Kidney (tissue), 13 donors: ENCODE measurements at regions not wholly inside any gene's neighbourhood (a gene's known extent, or its start where the extent isn't known, plus 50 kb on each side); places are given as distances from the start of the nearest gene placed in this dataset.

Experiments
- DNase-seq, 5 donors: peaks; one replicate each; pipeline ENCODE4 v3.0.0-alpha.2; 2013 to 2020
- FAIRE-seq: peaks from 2 replicates; lab custom pipeline; 2012; peaks lifted over from hg19 to GRCh38; lab: Jason Lieb, UNC
- H3K27ac ChIP-seq, 2 donors: one replicate each; pipeline ENCODE4 v1.7.0; 2013; ENCODE audit warnings: low read depth in 2 of 2, low read length in 2 of 2, inconsistent platforms in 1 of 2
- H3K27me3 ChIP-seq: one replicate; pipeline ENCODE4 v1.7.1; 2013; ENCODE audit warnings: low read length, inconsistent platforms; ENCODE audit not compliant: control insufficient read depth, insufficient read depth
- H3K36me3 ChIP-seq, 3 donors: one replicate each; pipeline versions ENCODE4 v1.7.0 to v1.7.1; 2013; ENCODE audit warnings: low read length in 3 of 3, control low read depth in 1 of 3, inconsistent platforms in 1 of 3; ENCODE audit not compliant: insufficient read depth in 3 of 3, control insufficient read depth in 2 of 3
- H3K4me1 ChIP-seq, 3 donors: one replicate each; pipeline versions ENCODE4 v1.7.0 to v1.7.1; 2013; ENCODE audit warnings: low read length in 3 of 3, inconsistent platforms in 1 of 3, low read depth in 1 of 3; ENCODE audit not compliant: control insufficient read depth in 2 of 3, insufficient read depth in 2 of 3
- H3K4me3 ChIP-seq, 3 donors: one replicate each; pipeline versions ENCODE4 v1.7.0 to v1.8.1; 2013; ENCODE audit warnings: low read length in 3 of 3, control low read depth in 1 of 3, inconsistent platforms in 1 of 3
- H3K9ac ChIP-seq, 3 donors: one replicate each; pipeline versions ENCODE4 v1.7.0 to v1.7.1; 2013; ENCODE audit warnings: low read length in 3 of 3, control low read depth in 1 of 3, inconsistent platforms in 1 of 3
- H3K9me3 ChIP-seq, 3 donors: one replicate each; pipeline versions ENCODE4 v1.7.0 to v1.7.1; 2013; ENCODE audit warnings: low read length in 3 of 3, control low read depth in 1 of 3, inconsistent platforms in 1 of 3; ENCODE audit not compliant: control insufficient read depth in 2 of 3, insufficient read depth in 1 of 3
- CTCF ChIP-seq: IDR thresholded peaks from 3 replicates; pipeline ENCODE4 v1.5.1; 2012; ENCODE audit warnings: mild to moderate bottlenecking, moderate library complexity, borderline replicate concordance; ENCODE audit not compliant: insufficient read depth; ENCODE audit errors: extremely low read depth
- intact Hi-C: fragments of 100-400 bp; cut with DNase I; formaldehyde crosslinking; loops from one replicate; pipeline ENCODE4 v1.11.1; 2022
- donor health status: control.
- donor health status: control.
- donor health status: control.
- donor health status: control.
- donor health status: control.
- donor health status: DM: yes; HTN: yes; CAD: no.
- donor health status: Normal renal cell carcinoma (clear cell type).

DNA sequence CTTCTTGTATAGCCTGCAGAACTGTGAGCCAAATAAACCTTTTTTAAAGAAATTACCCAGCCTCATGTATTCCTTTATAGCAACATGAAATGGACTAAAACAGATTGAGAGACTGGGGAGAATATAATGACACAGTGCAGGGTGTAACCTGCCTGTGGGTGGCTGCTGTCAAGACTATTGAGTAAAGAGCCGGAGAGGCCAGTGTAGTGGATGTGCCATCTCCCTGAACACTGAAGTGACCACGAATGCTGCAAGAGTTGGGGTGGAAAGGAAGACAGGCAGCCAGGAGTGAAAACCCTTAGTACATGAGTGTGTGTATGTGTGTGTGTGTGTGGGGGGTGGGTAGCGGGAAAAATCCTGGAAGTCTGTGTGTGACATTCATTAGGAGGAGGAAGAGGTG is 55.2 kb upstream of the FLT1 start:
- intact Hi-C loops, result no loop called here
- TF ChIP-seq CTCF, result no peak
- FAIRE-seq, result no peak

GRCh38 chr13:28548872-28549271 is 53.9 kb upstream of the FLT1 start:
- no peak overlapping the region for H3K27ac ChIP-seq
- no peak for DNase-seq
- H3K4me1 ChIP-seq, result no peaks in the 10 kb centered on the region
- no peak for TF ChIP-seq CTCF
- no peaks in the 10 kb centered on the region for H3K27me3 ChIP-seq
- FAIRE-seq, result no peak
- no peak overlapping the region for H3K9ac ChIP-seq
- no peak overlapping the region for H3K4me3 ChIP-seq
- peaks cover 0 to 2% (median 0%) of the 10 kb centered on the region in 3 donors for H3K9me3 ChIP-seq
- intact Hi-C loops, result no loop called here
- no peaks in the 10 kb centered on the region for H3K36me3 ChIP-seq

More for the DNA sequence above, 55.2 kb upstream of the FLT1 start:
- Histone ChIP-seq H3K27ac (no peak overlapping the region), H3K9ac (no peak overlapping the region), H3K9me3 (no peaks in the 10 kb centered on the region), H3K36me3 (no peaks in the 10 kb centered on the region), H3K4me3 (no peak overlapping the region), H3K27me3 (no peaks in the 10 kb centered on the region), H3K4me1 (no peaks in the 10 kb centered on the region)
- DNase-seq, result no peak

- H3K27ac ChIP-seq, result no peak overlapping the region
- no peak for TF ChIP-seq CTCF
- intact Hi-C loops, result no loop called here
- H3K4me1 ChIP-seq, result no peaks in the 10 kb centered on the region
- no peak overlapping the region for H3K4me3 ChIP-seq
- H3K27me3 ChIP-seq, result no peaks in the 10 kb centered on the region
- no peak overlapping the region for H3K9ac ChIP-seq
- FAIRE-seq (no peak), DNase-seq (no peak)
- peaks cover 0 to 6% (median 0%) of the 10 kb centered on the region in 3 donors for H3K9me3 ChIP-seq
- H3K36me3 ChIP-seq, result no peaks in the 10 kb centered on the region
Measured at GRCh38 chr13:28548468-28548867, 53.5 kb upstream of the FLT1 start.
